ENCODE measurements at regions not wholly inside any gene's neighbourhood (a gene's known extent, or its start where the extent isn't known, plus 50 kb on each side); places are given as distances from the start of the nearest gene placed in this dataset.

DNA sequence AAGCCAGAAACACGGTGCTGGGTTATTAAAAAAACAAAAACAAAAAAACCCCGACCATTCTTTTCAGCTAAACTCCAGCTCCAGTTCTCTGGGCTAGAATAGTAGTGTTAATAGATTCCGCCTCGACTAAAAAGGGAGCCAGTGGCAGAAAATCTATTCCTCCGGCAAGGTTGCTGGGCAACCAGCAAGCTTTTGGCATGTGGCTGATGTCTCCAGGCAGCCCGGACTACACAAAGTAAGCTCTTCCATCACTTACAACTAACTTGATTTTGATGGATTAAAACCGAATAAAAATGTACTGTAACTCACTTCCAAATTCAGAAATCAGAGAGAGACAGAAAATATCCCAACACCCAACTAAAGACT lies 126.4 kb upstream of the FOXN3 start:
- TF ChIP-seq TAF1 (IDR thresholded peaks at IDR 0.05; ENCODE audit: borderline replicate concordance, low read depth, low read length) (no peak), RAD21 (IDR thresholded peaks at IDR 0.05; ENCODE audit: low read length) (no peak), POLR2AphosphoS5 (IDR thresholded peaks at IDR 0.05; ENCODE audit: low read depth, low read length) (no peak), GATA2 (CRISPR knock-in tag; IDR thresholded peaks at IDR 0.05) (no peak), EP300 (IDR thresholded peaks at IDR 0.05; ENCODE audit: borderline replicate concordance in 1 of 2, low read depth in 1 of 2, low read length in 1 of 2) (no peak), RFX5 (IDR thresholded peaks at IDR 0.05; ENCODE audit: low read length) (no peak), TCF12 (IDR thresholded peaks at IDR 0.05) (no peak), TEAD4 (IDR thresholded peaks at IDR 0.05; ENCODE audit: borderline replicate concordance, insufficient read depth) (no peak), EZH2phosphoT487 (IDR thresholded peaks at IDR 0.05; ENCODE audit: borderline replicate concordance, low read depth) (no peak), NFIC (IDR thresholded peaks at IDR 0.05; ENCODE audit: borderline replicate concordance) (no peak)
- TF ChIP-seq, protein P1, sequence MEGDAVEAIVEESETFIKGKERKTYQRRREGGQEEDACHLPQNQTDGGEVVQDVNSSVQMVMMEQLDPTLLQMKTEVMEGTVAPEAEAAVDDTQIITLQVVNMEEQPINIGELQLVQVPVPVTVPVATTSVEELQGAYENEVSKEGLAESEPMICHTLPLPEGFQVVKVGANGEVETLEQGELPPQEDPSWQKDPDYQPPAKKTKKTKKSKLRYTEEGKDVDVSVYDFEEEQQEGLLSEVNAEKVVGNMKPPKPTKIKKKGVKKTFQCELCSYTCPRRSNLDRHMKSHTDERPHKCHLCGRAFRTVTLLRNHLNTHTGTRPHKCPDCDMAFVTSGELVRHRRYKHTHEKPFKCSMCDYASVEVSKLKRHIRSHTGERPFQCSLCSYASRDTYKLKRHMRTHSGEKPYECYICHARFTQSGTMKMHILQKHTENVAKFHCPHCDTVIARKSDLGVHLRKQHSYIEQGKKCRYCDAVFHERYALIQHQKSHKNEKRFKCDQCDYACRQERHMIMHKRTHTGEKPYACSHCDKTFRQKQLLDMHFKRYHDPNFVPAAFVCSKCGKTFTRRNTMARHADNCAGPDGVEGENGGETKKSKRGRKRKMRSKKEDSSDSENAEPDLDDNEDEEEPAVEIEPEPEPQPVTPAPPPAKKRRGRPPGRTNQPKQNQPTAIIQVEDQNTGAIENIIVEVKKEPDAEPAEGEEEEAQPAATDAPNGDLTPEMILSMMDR (IDR thresholded peaks at IDR 0.05): no peak
